ENCODE measurements at regions not wholly inside any gene's neighbourhood (a gene's known extent, or its start where the extent isn't known, plus 50 kb on each side); places are given as distances from the start of the nearest gene placed in this dataset.
"Not testable (repeated sequence)": the region's sequence is repeated elsewhere in the genome, so short reads cannot be mapped to it uniquely, and the experiment has no call there.

- DNase-seq = no peak
These were observed 85.8 kb downstream of the IRX5 start for GRCh38 chr16:55016515-55016914.

DNA sequence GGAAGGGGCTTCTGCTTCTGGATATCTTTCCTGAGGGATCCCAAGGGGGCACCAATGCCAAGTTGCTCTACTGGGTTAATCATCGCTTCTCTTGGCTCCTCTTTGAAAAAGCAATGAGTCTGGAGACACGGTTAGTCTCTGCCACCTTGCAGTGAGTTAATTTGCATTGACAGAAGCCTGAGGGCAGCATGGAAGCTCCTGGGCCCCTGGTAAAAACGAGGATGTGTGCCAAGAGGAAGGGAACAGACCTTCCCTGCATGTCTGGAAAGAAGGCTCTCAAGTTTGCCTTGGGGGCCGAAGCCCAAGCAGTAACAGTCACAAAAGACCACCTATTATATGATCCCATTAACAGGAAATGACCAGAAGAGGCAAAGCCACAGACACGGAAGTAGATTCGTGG is 86.7 kb downstream of the IRX5 start:
- DNase-seq = no peak

DNA sequence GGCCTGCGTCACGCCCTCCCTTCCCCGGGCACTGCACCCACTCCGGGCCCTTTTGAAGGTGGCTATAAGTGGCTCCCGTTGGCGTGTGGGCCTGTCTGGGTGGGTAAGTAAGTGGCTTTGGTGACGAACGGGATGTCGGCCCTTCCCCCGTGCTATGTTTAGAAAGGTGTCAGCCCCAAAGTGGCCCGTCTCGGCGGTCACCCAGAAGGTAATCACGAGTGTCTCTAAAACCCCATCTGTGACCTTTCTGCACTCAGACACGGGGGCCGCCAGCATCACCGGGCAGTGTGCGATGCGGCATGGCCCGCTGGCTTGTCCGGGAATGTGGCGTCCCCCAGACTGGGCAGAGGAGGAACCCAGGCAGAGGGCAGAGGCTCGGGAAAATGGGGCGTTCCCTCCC is 88.2 kb downstream of the IRX5 start:
- DNase-seq = no peak

- no peak for DNase-seq
These were observed 88.9 kb downstream of the IRX5 start for GRCh38 chr16:55019419-55020131.

DNA sequence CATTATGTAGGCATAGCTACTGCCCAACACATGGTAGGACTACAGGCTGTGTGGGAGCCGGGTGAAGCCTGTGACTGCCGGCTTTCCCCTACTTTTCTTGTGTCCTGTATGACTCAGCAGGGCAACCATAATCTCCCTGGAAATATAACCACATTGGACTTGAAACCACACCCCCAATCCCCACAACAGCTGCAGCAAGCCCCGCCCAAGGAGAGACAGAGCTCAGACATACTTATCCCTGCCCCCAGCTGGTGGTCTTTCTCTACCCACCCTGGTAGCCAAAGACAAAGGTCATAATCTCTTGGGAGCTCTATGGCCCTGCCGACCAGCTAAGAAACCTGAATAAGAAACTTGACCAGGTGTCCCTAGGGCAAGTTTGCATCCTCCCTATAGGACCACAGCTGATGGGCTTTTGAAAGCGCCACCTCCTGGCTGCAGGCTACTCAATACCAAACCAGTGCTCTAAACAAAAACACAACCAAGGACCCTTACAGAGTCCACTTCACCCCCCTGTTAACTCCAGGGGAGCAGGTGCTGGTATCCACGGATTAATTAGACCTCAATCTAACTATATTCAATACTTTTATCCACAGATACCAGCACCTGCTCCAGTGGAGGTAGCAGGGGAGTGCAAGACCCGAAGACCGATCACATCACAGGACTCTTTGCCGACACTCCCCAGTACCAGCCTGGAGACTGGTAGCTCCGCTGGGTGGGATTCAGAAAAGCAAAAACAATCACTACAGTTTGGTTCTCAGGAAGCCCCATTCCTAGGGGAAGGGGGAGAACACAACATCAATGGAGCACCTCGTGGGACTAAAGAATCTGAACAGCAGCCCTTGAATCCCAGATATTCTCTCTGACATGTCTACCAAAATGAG is 91.2 kb downstream of the IRX5 start:
- DNase-seq = peak; percentile 59

DNA sequence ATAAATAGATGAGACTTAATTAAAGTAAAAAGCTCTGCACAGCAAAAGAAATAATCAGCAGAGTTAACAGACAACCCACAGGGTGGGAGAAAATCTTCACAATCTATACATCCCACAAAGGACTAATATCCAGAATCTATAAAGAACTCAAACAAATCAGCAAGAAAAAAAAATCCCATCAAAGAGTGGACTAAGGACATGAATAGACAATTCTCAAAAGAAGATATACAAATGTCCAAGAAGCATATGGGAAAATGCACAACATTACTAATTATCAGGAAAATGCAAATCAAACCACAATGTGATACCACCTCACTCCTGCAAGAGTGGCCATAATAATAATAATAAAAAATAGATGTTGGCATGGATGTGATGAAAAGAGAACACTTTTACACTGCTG is 96.6 kb downstream of the IRX5 start:
- not testable (repeated sequence) for DNase-seq

DNA sequence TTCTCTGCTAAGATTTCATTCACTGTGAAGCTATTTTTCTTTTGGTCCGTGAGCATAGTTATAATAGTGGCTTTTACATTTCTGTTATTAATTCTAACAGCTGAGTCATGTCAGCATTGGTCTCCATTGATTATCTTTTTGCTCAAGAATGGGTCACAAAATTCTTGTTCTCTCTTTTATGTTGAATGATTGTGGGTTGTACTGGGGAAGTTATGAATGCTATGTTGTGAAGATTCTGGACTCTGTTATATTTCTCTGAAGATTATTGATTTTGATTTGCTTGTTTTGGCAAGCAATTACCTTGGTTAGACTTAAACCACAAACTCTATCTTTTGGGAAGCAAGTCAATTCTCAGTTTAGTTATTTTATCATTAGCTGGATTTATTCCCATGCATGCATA is 98.8 kb downstream of the IRX5 start:
- no peak for DNase-seq

DNA sequence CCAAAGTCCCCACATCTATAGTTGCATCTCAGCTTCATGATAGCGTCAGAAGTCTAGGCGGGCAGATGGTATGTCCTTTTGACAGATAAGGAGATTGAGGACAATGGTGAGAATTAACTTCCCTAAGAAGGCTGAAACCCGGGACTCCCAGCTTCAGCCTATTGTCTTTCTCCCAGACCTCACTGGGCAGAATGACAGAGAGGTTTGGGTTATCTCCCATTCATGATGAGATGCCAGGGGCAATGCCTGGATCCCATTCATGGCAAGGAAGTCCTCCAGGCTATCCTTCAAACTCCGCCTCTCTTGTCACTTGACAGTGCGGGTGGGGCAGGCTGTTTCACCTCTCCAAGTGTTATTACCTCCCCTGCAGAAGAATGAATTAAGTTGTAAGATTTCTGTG is 100.3 kb downstream of the IRX5 start:
- no peak for DNase-seq

DNA sequence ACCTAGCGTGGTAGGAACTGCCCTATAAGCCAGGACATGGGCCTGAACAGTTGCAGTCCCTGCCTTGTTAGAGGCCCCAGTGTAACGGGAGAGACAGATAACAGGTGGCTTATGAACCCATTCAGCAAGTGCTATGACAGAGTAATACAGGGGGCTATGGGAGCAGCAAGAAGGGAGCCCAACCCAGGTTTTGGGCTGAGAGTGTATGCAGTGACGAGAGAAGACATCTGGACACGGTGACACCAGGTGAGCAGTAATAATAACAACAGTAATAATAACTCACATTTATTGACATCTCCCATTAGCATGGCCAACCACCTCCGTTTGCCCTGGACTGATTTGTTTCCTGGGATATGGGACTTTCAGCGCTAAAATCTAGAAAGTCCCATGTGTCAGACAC is 100.8 kb downstream of the IRX5 start:
- DNase-seq = no peak

DNA sequence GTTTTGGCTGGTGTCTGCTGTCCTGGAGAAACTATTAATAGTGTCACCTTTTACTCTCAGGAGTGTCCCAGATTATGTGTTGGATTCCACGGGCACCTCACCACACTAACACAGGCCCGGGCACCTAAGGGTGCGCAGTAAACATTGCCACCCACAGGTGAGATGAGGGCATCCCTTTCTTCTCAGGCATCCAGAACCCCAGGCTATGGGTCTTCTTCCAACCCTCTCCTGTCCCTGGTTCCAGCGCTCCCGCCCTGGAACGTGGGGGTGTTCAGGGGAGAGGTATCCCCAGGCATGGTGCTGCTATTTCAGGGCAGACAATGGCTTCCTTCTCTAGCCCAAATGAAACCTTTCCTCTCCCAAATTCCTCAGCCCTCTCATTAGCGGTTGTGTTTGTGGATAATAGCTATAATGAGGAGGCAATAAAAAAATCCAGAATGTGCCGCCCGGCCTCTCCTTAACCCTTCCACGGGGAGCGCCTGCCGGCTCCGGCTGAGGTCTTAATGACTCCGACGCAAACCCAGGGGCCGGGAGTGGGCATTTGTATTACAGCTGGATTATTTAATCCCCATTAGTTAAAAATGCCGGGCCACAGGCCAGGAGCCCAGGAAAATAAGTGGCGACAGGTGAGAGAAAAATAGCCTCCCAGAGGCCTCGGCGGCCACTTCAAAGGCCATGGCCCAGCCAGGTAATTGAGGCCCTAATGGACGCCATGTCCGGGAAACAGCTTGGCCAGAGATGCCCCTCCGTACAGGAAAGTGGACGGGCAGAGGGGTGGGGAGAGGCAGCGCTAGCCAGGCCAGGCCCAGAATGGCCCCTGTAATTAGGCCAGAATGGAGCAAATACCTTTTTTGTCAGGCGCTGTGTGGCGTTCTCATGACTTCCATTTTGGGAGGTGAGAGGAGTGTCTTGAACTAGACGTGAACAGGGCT is 102.8 kb downstream of the IRX5 start:
- no peak for DNase-seq

DNA sequence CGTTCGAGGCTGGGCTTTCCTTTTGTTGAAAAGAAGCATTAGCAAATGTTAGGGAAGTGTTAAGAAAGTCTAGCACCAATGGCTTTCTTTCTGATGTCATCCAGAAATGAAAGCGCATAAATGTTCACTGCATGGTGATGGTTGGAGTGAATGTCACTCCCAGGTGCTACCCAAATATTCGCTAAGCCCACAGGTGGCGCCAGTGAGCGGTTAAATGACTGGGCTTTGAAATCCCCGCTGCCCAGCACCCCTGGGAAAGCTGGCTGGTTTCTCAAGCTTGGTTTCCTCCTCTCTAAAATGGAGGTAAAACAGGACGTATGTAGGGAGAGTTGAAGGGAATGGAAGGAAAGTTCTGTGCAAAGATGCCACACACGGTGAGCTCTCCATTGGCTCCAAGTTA is 104.4 kb downstream of the IRX5 start:
- DNase-seq = peak; percentile 19

GRCh38 chr16:55035956-55036355 is 105.3 kb downstream of the IRX5 start:
- DNase-seq = peak; percentile 30

DNA sequence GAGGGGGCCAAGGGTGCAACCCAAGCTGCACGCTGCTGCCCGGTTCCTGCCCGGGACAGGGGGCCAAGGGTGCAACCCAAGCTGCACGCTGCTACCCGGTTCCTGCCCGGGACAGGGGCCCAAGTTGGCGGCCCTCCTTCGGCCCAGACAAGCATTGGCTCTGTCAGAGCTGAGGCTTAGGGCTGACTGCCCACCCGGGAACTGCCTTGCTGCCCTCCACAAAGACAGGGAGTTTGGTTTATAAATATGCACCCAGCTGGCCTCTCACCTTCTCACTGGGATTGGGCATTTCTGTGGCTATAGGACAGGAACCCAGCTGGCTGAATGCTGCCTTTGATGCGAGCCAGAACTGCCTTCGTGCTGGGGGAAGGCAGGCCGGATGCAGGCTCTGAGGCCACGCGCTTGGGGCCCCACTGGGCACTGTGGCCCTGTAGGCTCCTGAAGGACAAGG is 105.7 kb downstream of the IRX5 start:
- DNase-seq = no peak

GRCh38 chr16:55037046-55037445 is 106.4 kb downstream of the IRX5 start:
- DNase-seq = no peak

DNA sequence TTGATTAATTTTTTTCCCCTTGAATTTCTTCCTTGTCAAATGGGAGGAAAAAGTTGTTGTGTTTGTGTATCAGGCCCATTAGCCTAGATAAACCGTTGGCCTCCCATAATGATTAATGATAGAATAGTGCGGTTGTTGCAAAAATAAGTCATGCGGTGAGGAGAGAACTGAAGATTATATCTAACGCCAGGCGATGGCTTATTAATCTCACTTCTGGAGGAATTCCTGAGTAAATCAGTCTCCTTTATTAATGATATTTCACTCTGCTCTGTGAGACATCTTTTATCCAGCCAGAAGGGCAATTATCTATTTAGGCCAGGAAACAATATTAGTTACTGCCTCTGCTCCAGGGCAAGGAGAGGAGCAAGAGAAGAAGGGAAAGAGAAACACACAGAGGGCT is 107.3 kb downstream of the IRX5 start:
- DNase-seq = no peak

DNA sequence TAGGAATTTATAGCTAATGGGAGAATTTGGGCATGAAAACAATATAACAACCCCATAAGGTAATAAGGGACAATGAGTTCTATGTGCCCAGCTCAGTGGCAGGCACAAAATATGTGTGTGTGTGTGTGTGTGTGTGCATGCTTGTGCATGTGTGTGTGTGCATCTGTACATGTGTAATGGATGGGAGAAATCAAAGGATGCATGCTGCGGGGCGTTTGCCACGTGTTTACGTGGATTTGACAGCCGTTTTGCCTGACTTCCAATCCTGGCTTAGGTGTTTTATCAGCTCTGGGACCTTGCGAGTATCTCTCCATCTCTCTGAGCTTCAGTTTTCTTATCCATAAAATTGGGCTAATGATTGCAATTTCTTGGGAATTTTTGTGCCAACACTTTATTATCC is 108.4 kb downstream of the IRX5 start:
- DNase-seq = no peak

- DNase-seq = no peak
These were observed 108.8 kb downstream of the IRX5 start for GRCh38 chr16:55039511-55039910.

- DNase-seq = no peak
These were observed 109.3 kb downstream of the IRX5 start for GRCh38 chr16:55039931-55040330.

GRCh38 chr16:55040366-55041086 is 109.9 kb downstream of the IRX5 start:
- no peak for DNase-seq

DNA sequence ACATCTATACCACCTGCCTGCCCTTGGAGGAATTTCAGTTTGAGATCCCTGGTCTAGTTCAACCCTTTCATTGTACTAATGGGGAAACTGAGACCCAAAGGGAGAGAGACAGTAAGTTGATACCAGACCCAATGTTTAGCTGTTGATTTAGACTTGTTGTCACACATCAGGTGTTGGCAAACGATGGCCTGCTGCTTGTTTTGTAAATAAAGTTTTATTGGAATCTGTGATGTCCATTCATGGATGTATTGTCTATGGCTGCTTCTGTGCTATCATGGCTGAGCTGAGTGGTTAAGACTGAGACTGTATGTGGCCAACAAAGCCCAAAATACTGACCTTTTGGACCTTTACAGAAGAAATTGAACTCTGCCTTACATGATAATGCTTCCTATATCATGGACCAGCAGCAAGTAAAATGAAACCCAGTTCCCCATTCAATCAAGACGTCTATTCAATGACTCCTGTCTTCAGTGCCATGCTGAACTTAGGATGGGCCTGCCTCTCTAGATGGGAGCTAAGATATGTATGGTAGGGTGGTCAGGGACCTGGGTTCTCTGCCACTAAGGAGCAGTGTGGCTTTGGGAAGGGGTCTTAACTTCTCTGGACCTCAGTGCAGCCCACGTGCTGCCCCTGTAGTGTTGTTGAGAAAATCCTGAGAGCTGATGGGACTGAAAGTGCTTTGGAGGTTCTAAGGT is 111.0 kb downstream of the IRX5 start:
- DNase-seq = no peak

GRCh38 chr16:55042556-55043432 is 112.1 kb downstream of the IRX5 start:
- no peak for DNase-seq

Measured in fibroblast of upper back skin (primary cell).